ENCODE measurements at regions not wholly inside any gene's neighbourhood (a gene's known extent, or its start where the extent isn't known, plus 50 kb on each side); places are given as distances from the start of the nearest gene placed in this dataset.

GRCh38 chr20:58583176-58583575 lies 67.9 kb upstream of the STX16 start:
- Histone ChIP-seq H3K4me2 (no peak overlapping the region), H2AFZ (no peak overlapping the region)

GRCh38 chr20:58580474-58580835 lies 65.3 kb upstream of the APCDD1L start:
- Histone ChIP-seq H3K79me2 (no peaks in the 10 kb centered on the region), H3K27me3 (peaks cover 4% of the 10 kb centered on the region), H3K9me2 (replicated peaks; ENCODE audit: insufficient read depth) (no peaks in the 10 kb centered on the region), H3K4me3 (no peak overlapping the region), H3K4me1 (ENCODE audit: insufficient read depth) (no peaks in the 10 kb centered on the region), H2AFZ (no peak overlapping the region), H4K20me1 (ENCODE audit: insufficient read depth, poor library complexity, severe bottlenecking) (no peaks in the 10 kb centered on the region), H3K4me2 (no peak overlapping the region), H3K36me3 (replicated peaks; ENCODE audit: insufficient read depth, low read depth) (no peaks in the 10 kb centered on the region), H3K27ac (no peak overlapping the region), H3K9me3 (ENCODE audit: low read depth) (no peaks in the 10 kb centered on the region)
- DNase-seq (ENCODE audit: low spot score), result no peak
- WGBS (ENCODE audit: low lambda C conversion rate, missing lambda C conversion rate), result 87% methylated on average over 7 of the region's 7 CpGs
- no peak for TF ChIP-seq EZH2phosphoT487 (IDR thresholded peaks at IDR 0.05; ENCODE audit: low read depth, severe bottlenecking, unreplicated experiment)
- TF ChIP-seq CTCF (IDR thresholded peaks at IDR 0.05; ENCODE audit: poor library complexity), result no peak
- TF ChIP-seq EZH2 (IDR thresholded peaks at IDR 0.05; ENCODE audit: borderline replicate concordance), result no peak

More at GRCh38 chr20:58583176-58583575, 67.9 kb upstream of the STX16 start:
- Histone ChIP-seq H3K79me2 (no peaks in the 10 kb centered on the region), H3K36me3 (replicated peaks; ENCODE audit: insufficient read depth, low read depth) (no peaks in the 10 kb centered on the region), H3K27me3 (peaks cover 2% of the 10 kb centered on the region), H3K4me3 (no peak overlapping the region), H3K9me3 (ENCODE audit: low read depth) (no peaks in the 10 kb centered on the region), H3K9me2 (replicated peaks; ENCODE audit: insufficient read depth) (no peaks in the 10 kb centered on the region), H3K4me1 (ENCODE audit: insufficient read depth) (no peaks in the 10 kb centered on the region), H3K27ac (no peak overlapping the region), H4K20me1 (ENCODE audit: insufficient read depth, poor library complexity, severe bottlenecking) (no peaks in the 10 kb centered on the region)
- no peak for DNase-seq (ENCODE audit: low spot score)
- no peak for TF ChIP-seq EZH2 (IDR thresholded peaks at IDR 0.05; ENCODE audit: borderline replicate concordance)
- no peak for TF ChIP-seq EZH2phosphoT487 (IDR thresholded peaks at IDR 0.05; ENCODE audit: low read depth, severe bottlenecking, unreplicated experiment)
- no peak for TF ChIP-seq CTCF (IDR thresholded peaks at IDR 0.05; ENCODE audit: poor library complexity)
- WGBS (ENCODE audit: low lambda C conversion rate, missing lambda C conversion rate), result 38% methylated on average over 13 of the region's 13 CpGs

GRCh38 chr20:58579819-58580473 lies 64.7 kb upstream of the APCDD1L start:
- Histone ChIP-seq H3K36me3 (replicated peaks; ENCODE audit: insufficient read depth, low read depth) (no peaks in the 10 kb centered on the region), H4K20me1 (ENCODE audit: insufficient read depth, poor library complexity, severe bottlenecking) (no peaks in the 10 kb centered on the region), H3K4me2 (no peak overlapping the region), H2AFZ (no peak overlapping the region), H3K9me2 (replicated peaks; ENCODE audit: insufficient read depth) (no peaks in the 10 kb centered on the region), H3K79me2 (no peaks in the 10 kb centered on the region), H3K9me3 (ENCODE audit: low read depth) (no peaks in the 10 kb centered on the region), H3K4me3 (no peak overlapping the region), H3K27ac (no peak overlapping the region), H3K27me3 (peaks cover 4% of the 10 kb centered on the region), H3K4me1 (ENCODE audit: insufficient read depth) (no peaks in the 10 kb centered on the region)
- 89% methylated on average over 23 of the region's 23 CpGs for WGBS (ENCODE audit: low lambda C conversion rate, missing lambda C conversion rate)
- no peak for DNase-seq (ENCODE audit: low spot score)
- TF ChIP-seq EZH2 (IDR thresholded peaks at IDR 0.05; ENCODE audit: borderline replicate concordance) (no peak), CTCF (IDR thresholded peaks at IDR 0.05; ENCODE audit: poor library complexity) (no peak), EZH2phosphoT487 (IDR thresholded peaks at IDR 0.05; ENCODE audit: low read depth, severe bottlenecking, unreplicated experiment) (no peak)
